ENCODE measurements at regions not wholly inside any gene's neighbourhood (a gene's known extent, or its start where the extent isn't known, plus 50 kb on each side); places are given as distances from the start of the nearest gene placed in this dataset.

GRCh38 chr12:87827638-87828264 is 201.4 kb downstream of the C12orf50 start:
- CTCF ChIA-PET: interaction anchor here (0.6 kb wide), 1 partner anchor 203 kb away, joined by 3 read pairs; no protein-coding TSS in a partner anchor
- Mint-ChIP-seq H3K4me1 (ENCODE audit: low read depth, unreplicated experiment) (peaks cover 42% of the 10 kb centered on the region), H3K4me3 (ENCODE audit: low read depth, unreplicated experiment) (no peak overlapping the region), H3K27ac (ENCODE audit: unreplicated experiment) (peak overlapping the region; percentile 43), H3K27me3 (ENCODE audit: unreplicated experiment) (no peaks in the 10 kb centered on the region), H3K36me3 (ENCODE audit: insufficient read depth, unreplicated experiment) (no peaks in the 10 kb centered on the region), H3K9me3 (ENCODE audit: low read depth, unreplicated experiment) (peaks cover 5% of the 10 kb centered on the region)
- TF ChIP-seq CTCF (IDR thresholded peaks at IDR 0.05; ENCODE audit: unreplicated experiment): no peak
- no TSS peak for BruUV-seq (replicated peaks)
- intact Hi-C loops (cut with micrococcal nuclease; ENCODE audit: unreplicated experiment): loop anchor here (2.0 to 5.0 kb wide), 2 partner anchors 25 to 140 kb away; no protein-coding TSS in a partner anchor
- no peak for DNase-seq

- no peak overlapping the region for H3K4me3 Mint-ChIP-seq (ENCODE audit: low read depth, unreplicated experiment)
- DNase-seq: no peak
- peaks cover 42% of the 10 kb centered on the region for H3K4me1 Mint-ChIP-seq (ENCODE audit: low read depth, unreplicated experiment)
- intact Hi-C loops (cut with micrococcal nuclease; ENCODE audit: unreplicated experiment): no loop called here
- no peak for TF ChIP-seq CTCF (IDR thresholded peaks at IDR 0.05; ENCODE audit: unreplicated experiment)
- CTCF ChIA-PET: no interaction called here
- peaks cover 7% of the 10 kb centered on the region for H3K36me3 Mint-ChIP-seq (ENCODE audit: insufficient read depth, unreplicated experiment)
- BruUV-seq (replicated peaks): no TSS peak
- no peaks in the 10 kb centered on the region for H3K27me3 Mint-ChIP-seq (ENCODE audit: unreplicated experiment)
- H3K9me3 Mint-ChIP-seq (ENCODE audit: low read depth, unreplicated experiment): peaks cover 3% of the 10 kb centered on the region
- H3K27ac Mint-ChIP-seq (ENCODE audit: unreplicated experiment): no peak overlapping the region
Measured at GRCh38 chr12:87822923-87823322, 206.3 kb downstream of the C12orf50 start.

- CTCF ChIA-PET: no interaction called here
- peaks cover 23% of the 10 kb centered on the region for H3K4me1 Mint-ChIP-seq (ENCODE audit: low read depth, unreplicated experiment)
- H3K9me3 Mint-ChIP-seq (ENCODE audit: low read depth, unreplicated experiment): peaks cover 3% of the 10 kb centered on the region
- H3K27ac Mint-ChIP-seq (ENCODE audit: unreplicated experiment): peak overlapping the region; percentile 95
- BruUV-seq (replicated peaks): TSS peak; percentile 95
- H3K4me3 Mint-ChIP-seq (ENCODE audit: low read depth, unreplicated experiment): peak overlapping the region; percentile 18
- peaks cover 7% of the 10 kb centered on the region for H3K36me3 Mint-ChIP-seq (ENCODE audit: insufficient read depth, unreplicated experiment)
- intact Hi-C loops (cut with micrococcal nuclease; ENCODE audit: unreplicated experiment): no loop called here
- DNase-seq: peak; percentile 25
- TF ChIP-seq CTCF (IDR thresholded peaks at IDR 0.05; ENCODE audit: unreplicated experiment): no peak
- H3K27me3 Mint-ChIP-seq (ENCODE audit: unreplicated experiment): no peaks in the 10 kb centered on the region
Measured at GRCh38 chr12:87820524-87821202, 208.5 kb downstream of the C12orf50 start.

GRCh38 chr12:87818441-87818840 is 210.8 kb downstream of the C12orf50 start:
- no TSS peak for BruUV-seq (replicated peaks)
- peaks cover 31% of the 10 kb centered on the region for H3K4me1 Mint-ChIP-seq (ENCODE audit: low read depth, unreplicated experiment)
- no peak for DNase-seq
- peaks cover 7% of the 10 kb centered on the region for H3K36me3 Mint-ChIP-seq (ENCODE audit: insufficient read depth, unreplicated experiment)
- no peak overlapping the region for H3K4me3 Mint-ChIP-seq (ENCODE audit: low read depth, unreplicated experiment)
- no peak overlapping the region for H3K27ac Mint-ChIP-seq (ENCODE audit: unreplicated experiment)
- CTCF ChIA-PET: no interaction called here
- intact Hi-C loops (cut with micrococcal nuclease; ENCODE audit: unreplicated experiment): no loop called here
- H3K9me3 Mint-ChIP-seq (ENCODE audit: low read depth, unreplicated experiment): peaks cover 3% of the 10 kb centered on the region
- no peak for TF ChIP-seq CTCF (IDR thresholded peaks at IDR 0.05; ENCODE audit: unreplicated experiment)
- no peaks in the 10 kb centered on the region for H3K27me3 Mint-ChIP-seq (ENCODE audit: unreplicated experiment)
